ENCODE measurements at regions not wholly inside any gene's neighbourhood (a gene's known extent, or its start where the extent isn't known, plus 50 kb on each side); places are given as distances from the start of the nearest gene placed in this dataset.
A peak's percentile ranks its signal among the peaks of the same experiment; 100 is the strongest.

GRCh38 chr5:38182991-38183390 lies 75.4 kb upstream of the EGFLAM start:
- DNase-seq (ENCODE audit: low read depth, low spot score): no peak
- Mint-ChIP-seq H3K4me1 (no peaks in the 10 kb centered on the region), H3K4me3 (no peak overlapping the region), H3K27me3 (ENCODE audit: low read depth) (no peaks in the 10 kb centered on the region), H3K27ac (ENCODE audit: unreplicated experiment) (no peak overlapping the region), H3K36me3 (ENCODE audit: low read depth) (no peaks in the 10 kb centered on the region), H3K9me3 (peaks cover 4% of the 10 kb centered on the region)
- TF ChIP-seq CTCF (conservative IDR thresholded peaks at IDR 0.05): no peak

- H3K9me3 Mint-ChIP-seq: peaks cover 4% of the 10 kb centered on the region
- DNase-seq (ENCODE audit: low read depth, low spot score): no peak
- no peak overlapping the region for H3K4me3 Mint-ChIP-seq
- no peaks in the 10 kb centered on the region for H3K36me3 Mint-ChIP-seq (ENCODE audit: low read depth)
- no peaks in the 10 kb centered on the region for H3K4me1 Mint-ChIP-seq
- TF ChIP-seq CTCF (conservative IDR thresholded peaks at IDR 0.05): no peak
- peaks cover 3% of the 10 kb centered on the region for H3K27me3 Mint-ChIP-seq (ENCODE audit: low read depth)
- H3K27ac Mint-ChIP-seq (ENCODE audit: unreplicated experiment): no peak overlapping the region
Measured at GRCh38 chr5:38168029-38168428, 90.3 kb upstream of the EGFLAM start.

- DNase-seq (ENCODE audit: low read depth, low spot score): no peak
Measured at GRCh38 chr5:38167562-38167996, 90.8 kb upstream of the EGFLAM start.

GRCh38 chr5:38166832-38167231 lies 91.5 kb upstream of the EGFLAM start:
- H3K4me1 Mint-ChIP-seq: no peaks in the 10 kb centered on the region
- no peak for DNase-seq (ENCODE audit: low read depth, low spot score)
- peaks cover 3% of the 10 kb centered on the region for H3K27me3 Mint-ChIP-seq (ENCODE audit: low read depth)
- H3K9me3 Mint-ChIP-seq: peaks cover 4% of the 10 kb centered on the region
- no peak for TF ChIP-seq CTCF (conservative IDR thresholded peaks at IDR 0.05)
- H3K27ac Mint-ChIP-seq (ENCODE audit: unreplicated experiment): peak overlapping the region; percentile 41
- H3K36me3 Mint-ChIP-seq (ENCODE audit: low read depth): no peaks in the 10 kb centered on the region
- H3K4me3 Mint-ChIP-seq: no peak overlapping the region

More at GRCh38 chr5:38167562-38167996, 90.8 kb upstream of the EGFLAM start:
- H3K36me3 Mint-ChIP-seq (ENCODE audit: low read depth): no peaks in the 10 kb centered on the region
- no peaks in the 10 kb centered on the region for H3K4me1 Mint-ChIP-seq
- TF ChIP-seq CTCF (conservative IDR thresholded peaks at IDR 0.05): no peak
- no peak overlapping the region for H3K27ac Mint-ChIP-seq (ENCODE audit: unreplicated experiment)
- H3K9me3 Mint-ChIP-seq: peaks cover 4% of the 10 kb centered on the region
- peaks cover 3% of the 10 kb centered on the region for H3K27me3 Mint-ChIP-seq (ENCODE audit: low read depth)
- H3K4me3 Mint-ChIP-seq: no peak overlapping the region

- Mint-ChIP-seq H3K4me3 (no peak overlapping the region), H3K27me3 (ENCODE audit: low read depth) (peaks cover 3% of the 10 kb centered on the region), H3K4me1 (no peaks in the 10 kb centered on the region), H3K36me3 (ENCODE audit: low read depth) (no peaks in the 10 kb centered on the region), H3K9me3 (peaks cover 4% of the 10 kb centered on the region), H3K27ac (ENCODE audit: unreplicated experiment) (peak overlapping the region; percentile 32)
- DNase-seq (ENCODE audit: low read depth, low spot score): no peak
- no peak for TF ChIP-seq CTCF (conservative IDR thresholded peaks at IDR 0.05)
Measured at GRCh38 chr5:38165435-38165834, 92.9 kb upstream of the EGFLAM start.
